Suprapubic skin (tissue), 3 donors: ENCODE measurements at regions not wholly inside any gene's neighbourhood (a gene's known extent, or its start where the extent isn't known, plus 50 kb on each side); places are given as distances from the start of the nearest gene placed in this dataset.

Experiments
- POLR2A ChIP-seq, 2 donors: fragments of 450-650 bp; IDR thresholded peaks; one replicate each; pipeline ENCODE4 v1.6.1; 2017; ENCODE audit warnings: antibody characterized with exemption in 2 of 2, mild to moderate bottlenecking in 2 of 2, moderate library complexity in 2 of 2
- TF ChIP-seq, protein P1 (sequence below), 2 donors: fragments of 200-600 bp in 1 of 2; fragments of 450-650 bp in 1 of 2; sonication (generic) in 1 of 2; IDR thresholded peaks; one replicate each; pipeline ENCODE4 v1.5.1; 2016 to 2019; ENCODE audit warnings: antibody characterized with exemption in 2 of 2, mild to moderate bottlenecking in 1 of 2, moderate library complexity in 1 of 2

DNA sequence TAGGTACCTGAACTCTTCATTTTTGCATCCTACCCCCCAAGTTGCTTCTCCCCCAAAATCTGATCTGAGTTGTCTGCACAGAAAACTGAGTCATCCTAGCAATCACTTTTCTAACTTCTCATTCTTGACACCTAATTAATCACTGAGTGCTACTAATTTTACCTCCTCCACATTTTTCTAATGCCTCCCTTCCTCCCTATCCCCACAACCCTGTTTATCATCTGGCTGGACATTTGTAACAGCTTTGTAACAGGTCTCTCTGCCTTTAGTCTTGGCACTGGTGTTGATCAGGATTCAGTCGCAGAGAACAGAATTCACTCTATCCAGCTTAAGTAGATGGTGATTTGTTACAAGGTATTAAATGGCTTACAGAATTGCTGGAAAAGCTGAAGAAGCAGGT lies 303.9 kb upstream of the GATB start:
- TF ChIP-seq, protein P1, sequence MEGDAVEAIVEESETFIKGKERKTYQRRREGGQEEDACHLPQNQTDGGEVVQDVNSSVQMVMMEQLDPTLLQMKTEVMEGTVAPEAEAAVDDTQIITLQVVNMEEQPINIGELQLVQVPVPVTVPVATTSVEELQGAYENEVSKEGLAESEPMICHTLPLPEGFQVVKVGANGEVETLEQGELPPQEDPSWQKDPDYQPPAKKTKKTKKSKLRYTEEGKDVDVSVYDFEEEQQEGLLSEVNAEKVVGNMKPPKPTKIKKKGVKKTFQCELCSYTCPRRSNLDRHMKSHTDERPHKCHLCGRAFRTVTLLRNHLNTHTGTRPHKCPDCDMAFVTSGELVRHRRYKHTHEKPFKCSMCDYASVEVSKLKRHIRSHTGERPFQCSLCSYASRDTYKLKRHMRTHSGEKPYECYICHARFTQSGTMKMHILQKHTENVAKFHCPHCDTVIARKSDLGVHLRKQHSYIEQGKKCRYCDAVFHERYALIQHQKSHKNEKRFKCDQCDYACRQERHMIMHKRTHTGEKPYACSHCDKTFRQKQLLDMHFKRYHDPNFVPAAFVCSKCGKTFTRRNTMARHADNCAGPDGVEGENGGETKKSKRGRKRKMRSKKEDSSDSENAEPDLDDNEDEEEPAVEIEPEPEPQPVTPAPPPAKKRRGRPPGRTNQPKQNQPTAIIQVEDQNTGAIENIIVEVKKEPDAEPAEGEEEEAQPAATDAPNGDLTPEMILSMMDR (IDR thresholded peaks at IDR 0.05), result no peak
- no peak for TF ChIP-seq POLR2A (IDR thresholded peaks at IDR 0.05)
